NCI-H2029 (cell line): ENCODE measurements at regions not wholly inside any gene's neighbourhood (a gene's known extent, or its start where the extent isn't known, plus 50 kb on each side); places are given as distances from the start of the nearest gene placed in this dataset.

ENCODE experiments used
- DNase-seq: peaks from one replicate; lab custom pipeline; 2025; lab: John Stamatoyannopoulos, UW

DNA sequence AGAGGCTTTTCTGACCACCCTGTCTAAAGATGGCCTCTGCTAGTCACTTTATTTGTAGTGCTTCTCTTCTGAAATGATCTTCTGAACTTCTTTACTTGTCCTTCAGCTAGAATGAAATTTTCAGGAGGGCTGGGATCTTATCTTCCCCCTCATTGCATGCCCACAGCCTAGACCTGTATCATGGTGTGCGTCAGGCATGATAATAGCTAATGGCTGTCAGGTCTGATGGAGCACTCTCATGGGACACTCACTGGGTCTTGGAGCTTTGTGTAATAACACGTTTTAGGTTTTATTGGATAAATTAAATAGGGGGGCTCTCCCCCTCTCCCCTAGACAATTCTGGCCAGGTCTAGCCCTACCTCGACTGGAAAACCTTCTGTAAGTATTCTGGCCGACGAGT is 97.1 kb upstream of the NRXN3 start:
- DNase-seq, result no peak

GRCh38 chr14:78074561-78074960 is 95.6 kb upstream of the NRXN3 start:
- peak; percentile 72 for DNase-seq

- DNase-seq, result peak; percentile 9
Observed at GRCh38 chr14:78075033-78075432, 95.1 kb upstream of the NRXN3 start.

GRCh38 chr14:78075555-78076277 is 94.5 kb upstream of the NRXN3 start:
- DNase-seq, result peak; percentile 27

DNA sequence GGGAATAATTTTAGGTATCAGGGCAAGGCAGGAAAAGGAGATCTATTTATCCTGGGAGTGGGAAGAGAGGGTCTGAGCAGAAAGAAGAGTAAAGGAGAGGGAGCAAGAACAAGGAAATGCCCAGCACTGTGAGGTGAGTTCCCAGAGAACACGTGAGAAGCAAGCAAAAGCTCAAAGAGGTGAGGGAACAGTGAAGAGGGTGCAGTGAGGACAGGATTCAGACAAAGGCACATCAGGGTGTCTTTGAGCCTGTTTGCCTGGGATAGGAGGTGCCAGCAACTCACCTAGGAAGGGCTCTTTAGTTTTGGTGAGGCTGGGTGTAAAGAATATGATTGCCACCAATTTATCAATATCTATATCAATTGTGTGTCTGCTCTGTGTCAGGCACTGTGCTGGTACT is 88.9 kb upstream of the NRXN3 start:
- no peak for DNase-seq

DNA sequence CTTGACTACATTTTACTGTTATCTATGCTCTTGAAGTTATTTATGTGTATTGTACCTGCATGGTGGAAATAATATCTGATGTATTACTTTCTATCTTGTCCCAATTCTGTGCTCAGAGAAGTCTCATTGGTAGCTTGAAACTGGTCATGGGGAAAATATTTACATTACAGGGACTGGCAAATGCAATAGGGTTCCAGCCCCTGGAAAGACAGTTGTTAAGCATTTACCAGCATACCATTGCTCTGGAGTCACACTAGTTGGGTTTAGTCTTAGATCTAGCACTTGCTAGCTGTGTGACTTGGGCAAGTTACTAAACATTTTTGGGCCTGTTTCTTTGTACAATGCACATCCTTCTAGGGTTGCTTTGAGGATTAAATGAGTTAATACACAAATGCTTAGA is 86.3 kb upstream of the NRXN3 start:
- DNase-seq, result no peak

DNA sequence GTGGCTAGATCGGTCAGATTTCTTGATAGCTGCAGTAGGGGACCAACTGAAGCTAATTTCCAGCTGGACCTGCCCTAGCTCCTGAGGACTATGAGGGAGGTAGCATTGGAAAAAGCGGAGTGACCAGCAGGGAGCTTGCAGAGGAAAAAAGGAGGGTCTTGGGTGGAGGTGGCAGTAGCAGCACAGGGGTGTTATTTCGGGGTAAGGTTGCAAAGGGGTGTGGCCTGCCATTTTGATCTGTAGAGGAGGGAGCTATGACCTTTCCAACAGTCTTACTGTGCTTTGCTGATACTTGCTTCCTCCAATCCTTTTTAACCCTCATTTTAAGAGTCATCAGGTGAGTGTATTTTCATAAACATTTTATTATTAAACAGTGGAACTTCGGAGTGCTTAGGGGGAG is 83.8 kb upstream of the NRXN3 start:
- DNase-seq, result no peak

DNA sequence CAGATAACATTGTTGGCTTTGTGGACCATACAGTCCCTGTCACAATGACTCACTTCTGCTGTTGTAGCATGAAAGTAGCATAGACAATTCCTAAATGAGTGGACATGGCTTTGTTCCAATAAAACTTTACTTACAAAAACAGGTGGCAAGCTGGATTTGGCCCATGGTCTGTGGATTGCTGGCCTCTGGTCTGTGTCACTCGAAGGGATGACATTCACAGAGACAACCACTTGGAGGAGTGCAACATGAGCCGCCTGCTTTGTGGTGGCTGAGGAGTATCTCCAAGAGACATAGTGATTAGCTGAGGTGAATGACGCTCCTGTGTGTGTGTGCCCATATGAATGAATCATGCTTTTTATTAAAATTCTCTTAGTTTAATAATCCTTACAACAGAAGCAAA is 81.3 kb upstream of the NRXN3 start:
- peak; percentile 6 for DNase-seq

- DNase-seq, result no peak
Observed at GRCh38 chr14:78090864-78091263, 79.3 kb upstream of the NRXN3 start.

DNA sequence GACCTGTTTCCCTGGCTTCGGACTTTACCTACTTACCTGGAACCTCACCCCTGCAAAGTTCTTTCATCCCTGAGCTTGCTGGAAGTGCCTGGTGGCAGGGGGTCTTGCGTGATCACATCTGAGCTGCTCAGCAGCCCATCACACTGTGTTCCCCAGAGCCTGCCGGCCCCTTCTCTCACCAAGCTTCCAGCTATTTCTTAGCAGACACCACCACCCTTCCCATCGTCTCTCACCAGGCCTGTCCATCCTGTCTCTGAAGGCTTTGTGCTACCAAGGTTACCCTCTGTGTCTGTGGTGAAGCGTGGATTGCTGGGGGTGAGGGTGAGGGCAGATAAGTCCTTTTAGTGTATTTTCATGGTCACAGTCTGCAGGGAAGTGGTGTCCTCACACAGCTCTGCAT is 78.8 kb upstream of the NRXN3 start:
- DNase-seq, result no peak

- no peak for DNase-seq
Observed at GRCh38 chr14:78092040-78092439, 78.1 kb upstream of the NRXN3 start.

- DNase-seq, result no peak
Observed at GRCh38 chr14:78103271-78103670, 66.9 kb upstream of the NRXN3 start.

DNA sequence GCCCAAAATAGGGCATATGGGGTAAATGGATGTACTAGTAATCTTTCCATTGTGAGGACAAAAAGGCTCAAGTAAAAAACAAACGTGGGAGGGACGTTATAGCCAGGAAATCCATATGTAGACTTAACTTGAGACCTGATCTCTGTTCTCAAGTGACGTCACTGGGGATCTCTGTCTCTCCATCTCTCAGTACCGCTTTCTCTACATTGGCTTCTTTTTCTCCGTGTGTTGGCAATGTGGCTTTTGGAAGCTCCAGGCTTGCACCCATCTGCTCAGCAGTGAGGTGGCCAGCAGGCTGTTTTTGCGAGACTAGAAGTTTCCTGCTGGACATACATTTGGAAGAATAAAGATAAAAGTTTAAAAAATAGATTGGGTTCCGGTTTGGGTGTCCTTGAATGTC is 66.0 kb upstream of the NRXN3 start:
- DNase-seq, result no peak

DNA sequence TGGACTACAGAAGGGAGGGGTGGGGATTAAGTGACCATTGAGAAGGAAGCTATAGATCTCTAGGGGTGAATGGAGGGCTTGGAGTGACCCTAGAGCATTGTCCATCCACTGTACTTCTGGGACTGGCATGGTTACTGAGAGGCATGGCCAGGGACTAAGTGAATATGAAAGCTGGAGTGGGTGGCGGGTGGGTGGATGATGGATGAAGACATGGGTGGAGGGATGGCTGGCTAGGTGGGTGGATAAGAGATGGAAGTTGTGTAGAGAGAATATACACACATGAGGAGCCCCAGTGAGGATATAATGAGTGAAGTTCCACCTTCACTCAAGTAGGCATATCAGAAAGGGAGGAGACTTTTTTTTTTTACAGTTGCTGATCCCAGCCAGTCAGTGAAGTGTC is 65.5 kb upstream of the NRXN3 start:
- DNase-seq, result no peak

DNA sequence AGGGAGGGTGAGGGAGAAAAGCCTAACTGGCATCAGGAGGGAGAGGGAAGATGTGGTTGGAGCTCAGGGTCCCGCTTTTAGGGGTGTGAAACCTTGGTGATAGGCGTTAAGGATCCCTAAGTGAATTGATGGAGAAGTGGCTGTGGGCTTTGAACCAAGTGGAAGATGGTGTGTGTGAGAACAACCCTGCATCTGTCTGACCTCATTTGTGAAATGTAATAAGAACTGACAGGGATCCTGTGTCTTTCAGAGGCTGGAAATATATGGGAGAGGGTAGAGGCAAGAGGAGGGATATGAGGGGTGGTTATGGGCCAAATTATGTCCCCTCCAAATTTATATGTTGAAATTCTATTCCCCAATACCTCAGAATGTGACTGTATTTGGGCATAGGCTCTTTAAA is 63.8 kb upstream of the NRXN3 start:
- no peak for DNase-seq

DNA sequence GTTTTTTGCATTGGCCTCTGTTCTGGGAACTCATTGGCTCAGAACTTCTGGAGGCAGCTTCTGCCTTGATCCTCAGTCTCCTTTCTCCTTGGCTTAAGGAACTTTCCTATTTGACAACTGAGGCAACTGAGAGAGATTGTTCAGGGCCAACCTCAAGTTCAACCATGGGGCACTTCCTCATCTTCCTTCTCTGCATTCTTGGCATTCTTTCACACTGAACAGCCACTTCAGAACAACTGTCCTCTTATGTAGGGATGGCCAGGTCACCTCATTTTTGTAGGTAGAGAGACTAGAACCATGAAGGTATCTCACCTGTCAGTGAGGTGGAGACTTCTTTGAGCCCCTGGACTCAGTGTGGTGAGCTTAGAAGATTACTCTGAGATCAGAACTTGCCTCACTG is 63.0 kb upstream of the NRXN3 start:
- DNase-seq, result no peak

DNA sequence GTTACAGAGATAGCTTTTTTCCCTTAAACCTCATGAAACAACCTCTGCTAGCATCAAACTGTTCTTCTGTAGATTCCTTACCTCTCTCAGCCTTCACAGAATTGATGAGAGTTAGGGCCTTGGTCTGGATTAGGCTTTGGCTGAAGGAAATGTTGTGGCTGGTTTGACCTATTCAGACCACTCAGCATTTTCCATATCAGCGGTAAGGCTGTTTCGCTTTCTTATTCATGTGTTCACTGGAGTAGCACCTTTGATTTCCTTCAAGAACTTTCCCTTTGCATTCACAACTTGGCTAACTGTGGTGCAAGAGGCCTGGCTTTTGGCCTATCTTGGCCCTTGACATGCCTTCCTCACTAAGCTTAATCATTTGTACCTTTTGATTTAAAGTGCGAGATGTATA is 50.7 kb upstream of the NRXN3 start:
- DNase-seq, result no peak
